ENCODE measurements at regions not wholly inside any gene's neighbourhood (a gene's known extent, or its start where the extent isn't known, plus 50 kb on each side); places are given as distances from the start of the nearest gene placed in this dataset.

DNA sequence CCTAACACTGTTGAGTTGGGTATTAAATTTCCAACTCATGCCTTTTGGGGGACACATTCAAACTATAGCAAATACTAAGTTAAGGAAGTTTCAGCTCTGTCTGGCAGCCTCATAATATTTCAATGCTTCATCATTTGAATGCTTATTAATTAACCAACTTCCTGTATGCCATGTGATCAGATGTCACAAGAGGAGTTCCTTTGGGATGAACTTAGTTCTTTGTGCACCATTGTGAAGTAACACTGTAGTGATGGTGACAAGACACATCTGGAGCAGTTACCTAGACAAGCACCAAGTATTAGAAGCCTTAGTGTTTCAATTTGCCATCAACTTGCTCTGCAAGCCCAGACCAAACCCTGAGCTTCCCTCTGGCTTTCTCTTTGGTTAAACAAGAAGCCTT is 90.7 kb upstream of the IL12B start:
- Histone ChIP-seq H3K36me3 (ENCODE audit: control insufficient read depth in 2 of 2, extremely low read depth in 1 of 2, insufficient read depth in 2 of 2, low read length in 2 of 2) (no peaks in the 10 kb centered on the region), H3K27me3 (ENCODE audit: control insufficient read depth in 2 of 2, insufficient read depth in 2 of 2, low read length in 2 of 2) (no peaks in the 10 kb centered on the region), H3K9ac (replicated peaks; ENCODE audit: extremely low read depth, insufficient read depth, low read length) (no peak overlapping the region), H3K4me3 (replicated peaks in 1 of 3; ENCODE audit: insufficient read depth in 1 of 3, low read depth in 1 of 3, low read length in 3 of 3) (no peak overlapping the region), H3K4me2 (ENCODE audit: insufficient read depth, low read length) (no peak overlapping the region), H3K9me3 (replicated peaks; ENCODE audit: control insufficient read depth, insufficient read depth, low read length) (peaks cover 2% of the 10 kb centered on the region), H2AFZ (ENCODE audit: low read depth, low read length) (no peak overlapping the region), H4K20me1 (replicated peaks; ENCODE audit: control insufficient read depth, extremely low read depth, insufficient read depth, low read length) (no peaks in the 10 kb centered on the region), H3K4me1 (ENCODE audit: control insufficient read depth, extremely low read depth, insufficient read depth, low read length) (no peaks in the 10 kb centered on the region), H3K79me2 (ENCODE audit: control insufficient read depth, insufficient read depth, low read length) (no peaks in the 10 kb centered on the region), H3K9me1 (replicated peaks; ENCODE audit: control insufficient read depth, extremely low read depth, insufficient read depth, low read length) (no peaks in the 10 kb centered on the region), H3K27ac (ENCODE audit: insufficient read depth, low read depth, low read length) (no peak overlapping the region)
- intact Hi-C loops (cut with micrococcal nuclease) (no loop called here), dilution Hi-C loops (cut with MboI; ENCODE audit: extremely low pct_ligation_motif_present, low sequenced_read_pairs) (no loop called here)
- TF ChIP-seq POLR2A (IDR thresholded peaks at IDR 0.05; ENCODE audit: low read depth, low read length): no peak
- ChIA-PET CTCF (no interaction called here), POLR2A (no interaction called here)
- FAIRE-seq (no peak), DNase-seq (ENCODE audit: low read depth, low spot score) (no peak)
- BruUV-seq (replicated peaks): no TSS peak

GRCh38 chr5:159422361-159422760 is 92.1 kb upstream of the IL12B start:
- H3K4me2 ChIP-seq (ENCODE audit: insufficient read depth, low read length): no peak overlapping the region
- H3K9ac ChIP-seq (replicated peaks; ENCODE audit: extremely low read depth, insufficient read depth, low read length): no peak overlapping the region
- no peak for DNase-seq (ENCODE audit: low read depth, low spot score)
- no peak overlapping the region for H3K4me3 ChIP-seq (replicated peaks in 1 of 3; ENCODE audit: insufficient read depth in 1 of 3, low read depth in 1 of 3, low read length in 3 of 3)
- H3K27ac ChIP-seq (ENCODE audit: insufficient read depth, low read depth, low read length): no peak overlapping the region
- H3K36me3 ChIP-seq (ENCODE audit: control insufficient read depth in 2 of 2, extremely low read depth in 1 of 2, insufficient read depth in 2 of 2, low read length in 2 of 2): no peaks in the 10 kb centered on the region
- no TSS peak for BruUV-seq (replicated peaks)
- no peak for TF ChIP-seq POLR2AphosphoS5 (IDR thresholded peaks at IDR 0.05; ENCODE audit: insufficient read depth, low read depth, low read length)
- TF ChIP-seq GATA2 (IDR thresholded peaks at IDR 0.05; ENCODE audit: insufficient read depth, insufficient read length, low read depth, low read length): no peak
- TF ChIP-seq, protein P1, sequence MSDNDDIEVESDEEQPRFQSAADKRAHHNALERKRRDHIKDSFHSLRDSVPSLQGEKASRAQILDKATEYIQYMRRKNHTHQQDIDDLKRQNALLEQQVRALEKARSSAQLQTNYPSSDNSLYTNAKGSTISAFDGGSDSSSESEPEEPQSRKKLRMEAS (IDR thresholded peaks at IDR 0.05; ENCODE audit: insufficient read depth, insufficient read length): no peak
- TF ChIP-seq MYC (IDR thresholded peaks at IDR 0.05; ENCODE audit: low read depth, low read length): no peak
- no peak for TF ChIP-seq EZH2 (IDR thresholded peaks at IDR 0.05; ENCODE audit: borderline replicate concordance, low read depth, low read length, severe bottlenecking)
- TF ChIP-seq POLR2A (IDR thresholded peaks at IDR 0.05; ENCODE audit: low read depth, low read length): no peak
- no peak for TF ChIP-seq JUN (IDR thresholded peaks at IDR 0.05; ENCODE audit: borderline replicate concordance, insufficient read depth, insufficient read length, low read depth)
- no peak for TF ChIP-seq FOS (IDR thresholded peaks at IDR 0.05; ENCODE audit: borderline replicate concordance, insufficient read depth, low read length)
- TF ChIP-seq, protein P2, sequence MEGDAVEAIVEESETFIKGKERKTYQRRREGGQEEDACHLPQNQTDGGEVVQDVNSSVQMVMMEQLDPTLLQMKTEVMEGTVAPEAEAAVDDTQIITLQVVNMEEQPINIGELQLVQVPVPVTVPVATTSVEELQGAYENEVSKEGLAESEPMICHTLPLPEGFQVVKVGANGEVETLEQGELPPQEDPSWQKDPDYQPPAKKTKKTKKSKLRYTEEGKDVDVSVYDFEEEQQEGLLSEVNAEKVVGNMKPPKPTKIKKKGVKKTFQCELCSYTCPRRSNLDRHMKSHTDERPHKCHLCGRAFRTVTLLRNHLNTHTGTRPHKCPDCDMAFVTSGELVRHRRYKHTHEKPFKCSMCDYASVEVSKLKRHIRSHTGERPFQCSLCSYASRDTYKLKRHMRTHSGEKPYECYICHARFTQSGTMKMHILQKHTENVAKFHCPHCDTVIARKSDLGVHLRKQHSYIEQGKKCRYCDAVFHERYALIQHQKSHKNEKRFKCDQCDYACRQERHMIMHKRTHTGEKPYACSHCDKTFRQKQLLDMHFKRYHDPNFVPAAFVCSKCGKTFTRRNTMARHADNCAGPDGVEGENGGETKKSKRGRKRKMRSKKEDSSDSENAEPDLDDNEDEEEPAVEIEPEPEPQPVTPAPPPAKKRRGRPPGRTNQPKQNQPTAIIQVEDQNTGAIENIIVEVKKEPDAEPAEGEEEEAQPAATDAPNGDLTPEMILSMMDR (IDR thresholded peaks at IDR 0.05; ENCODE audit: extremely low read depth in 1 of 2, insufficient read depth in 1 of 2, low read depth in 1 of 2, low read length in 2 of 2): no peak
- H3K27me3 ChIP-seq (ENCODE audit: control insufficient read depth in 2 of 2, insufficient read depth in 2 of 2, low read length in 2 of 2): no peaks in the 10 kb centered on the region
- FAIRE-seq: no peak
- no peaks in the 10 kb centered on the region for H3K4me1 ChIP-seq (ENCODE audit: control insufficient read depth, extremely low read depth, insufficient read depth, low read length)
- H3K9me1 ChIP-seq (replicated peaks; ENCODE audit: control insufficient read depth, extremely low read depth, insufficient read depth, low read length): no peaks in the 10 kb centered on the region
- dilution Hi-C loops (cut with MboI; ENCODE audit: extremely low pct_ligation_motif_present, low sequenced_read_pairs): no loop called here
- peaks cover 2% of the 10 kb centered on the region for H3K9me3 ChIP-seq (replicated peaks; ENCODE audit: control insufficient read depth, insufficient read depth, low read length)
- no peaks in the 10 kb centered on the region for H3K79me2 ChIP-seq (ENCODE audit: control insufficient read depth, insufficient read depth, low read length)
- POLR2A ChIA-PET: no interaction called here
- intact Hi-C loops (cut with micrococcal nuclease): no loop called here
- H4K20me1 ChIP-seq (replicated peaks; ENCODE audit: control insufficient read depth, extremely low read depth, insufficient read depth, low read length): no peaks in the 10 kb centered on the region
- CTCF ChIA-PET: no interaction called here
- no peak overlapping the region for H2AFZ ChIP-seq (ENCODE audit: low read depth, low read length)
